CD8-positive, alpha-beta memory T cell (primary cell): ENCODE measurements at regions not wholly inside any gene's neighbourhood (a gene's known extent, or its start where the extent isn't known, plus 50 kb on each side); places are given as distances from the start of the nearest gene placed in this dataset.

Source experiments
- CTCF ChIA-PET: fragments of 350-600 bp; sonication (Branson Sonifier 250); formaldehyde crosslinking; loops from one replicate; lab custom pipeline; 2021; ENCODE audit warnings: antibody characterized with exemption; lab: Charles Lee
- POLR2A ChIA-PET: fragments of 350-600 bp; sonication (Branson Sonifier 250); formaldehyde crosslinking; loops from one replicate; lab custom pipeline; 2021; ENCODE audit warnings: antibody characterized with exemption; lab: Charles Lee
- DNase-seq, 5 donors: peaks; one replicate each; pipeline versions ENCODE4 v3.0.0 to v3.0.0-alpha.2; 2020 to 2022; ENCODE audit warnings: mixed read lengths in 1 of 5
- H3K27ac ChIP-seq: one replicate; pipeline ENCODE4 v1.7.0; 2013; ENCODE audit warnings: low read depth, mild to moderate bottlenecking, low read length, moderate library complexity
- H3K27me3 ChIP-seq: 2 replicates; pipeline ENCODE4 v1.7.0; 2013; ENCODE audit warnings: low read length, mild to moderate bottlenecking; ENCODE audit not compliant: insufficient read depth, poor library complexity, severe bottlenecking
- H3K36me3 ChIP-seq: 2 replicates; pipeline ENCODE4 v1.7.0; 2013; ENCODE audit warnings: mild to moderate bottlenecking, low read length, moderate library complexity; ENCODE audit not compliant: insufficient read depth
- H3K4me1 ChIP-seq: 2 replicates; pipeline ENCODE4 v1.7.0; 2013; ENCODE audit warnings: mild to moderate bottlenecking, low read length, moderate library complexity; ENCODE audit not compliant: insufficient read depth
- H3K4me3 ChIP-seq: 2 replicates; pipeline ENCODE4 v1.7.0; 2013; ENCODE audit warnings: mild to moderate bottlenecking, low read length
- H3K9me3 ChIP-seq: 2 replicates; pipeline ENCODE4 v1.7.0; 2013; ENCODE audit warnings: mild to moderate bottlenecking, low read length
- H3K27ac Mint-ChIP-seq, 8 donors: one replicate each; pipeline ENCODE4 v1.8.0; 2020 to 2021; ENCODE audit warnings: mixed read lengths in 8 of 8, mild to moderate bottlenecking in 6 of 8, inconsistent platforms in 3 of 8, moderate library complexity in 3 of 8
- H3K27me3 Mint-ChIP-seq, 2 donors: one replicate each; pipeline ENCODE4 v1.8.0; 2020 to 2021; ENCODE audit warnings: mixed read lengths in 2 of 2, mild to moderate bottlenecking in 1 of 2, moderate library complexity in 1 of 2
- H3K36me3 Mint-ChIP-seq, 3 donors: one replicate each; pipeline ENCODE4 v1.8.0; 2020 to 2021; ENCODE audit warnings: mixed read lengths in 3 of 3, inconsistent platforms in 1 of 3, mild to moderate bottlenecking in 1 of 3
- H3K4me1 Mint-ChIP-seq, 3 donors: one replicate each; pipeline ENCODE4 v1.8.0; 2020 to 2021; ENCODE audit warnings: mixed read lengths in 3 of 3, inconsistent platforms in 1 of 3, mild to moderate bottlenecking in 1 of 3
- H3K4me3 Mint-ChIP-seq, 7 donors: one replicate each; pipeline ENCODE4 v1.8.0; 2020 to 2021; ENCODE audit warnings: mixed read lengths in 7 of 7, mild to moderate bottlenecking in 6 of 7, moderate library complexity in 4 of 7, inconsistent platforms in 2 of 7
- H3K9me3 Mint-ChIP-seq, 5 donors: one replicate each; pipeline ENCODE4 v1.8.0; 2020 to 2022; ENCODE audit warnings: mixed read lengths in 5 of 5, mild to moderate bottlenecking in 3 of 5, moderate library complexity in 2 of 5, inconsistent platforms in 1 of 5

DNA sequence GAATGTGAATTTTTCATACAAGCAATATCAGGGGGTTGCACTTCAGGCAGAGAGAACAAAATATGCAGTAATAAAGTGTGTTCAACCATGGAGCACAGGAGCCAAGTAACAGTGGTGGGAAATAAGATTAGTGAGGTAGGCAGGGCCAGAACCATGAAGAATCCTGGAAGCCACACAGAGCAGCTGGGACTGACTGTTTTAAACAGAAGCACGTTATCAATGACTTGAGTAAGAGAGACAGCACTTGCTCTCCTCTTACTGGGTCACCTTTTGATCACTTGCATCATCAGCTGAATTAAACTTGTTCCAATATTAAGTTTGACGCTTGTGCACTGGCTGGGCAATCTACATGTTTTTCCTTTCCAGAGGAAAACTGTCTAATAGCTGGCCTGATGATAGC, 238.5 kb downstream of the TBX18 start:
- H3K4me3 Mint-ChIP-seq: no peak overlapping the region
- peaks cover 0 to 9% (median 2%) of the 10 kb centered on the region in 5 donors for H3K9me3 Mint-ChIP-seq
- no peaks in the 10 kb centered on the region for H3K36me3 Mint-ChIP-seq
- Histone ChIP-seq H3K27ac (no peak overlapping the region), H3K27me3 (no peaks in the 10 kb centered on the region), H3K36me3 (no peaks in the 10 kb centered on the region), H3K4me1 (no peaks in the 10 kb centered on the region), H3K9me3 (no peaks in the 10 kb centered on the region), H3K4me3 (no peak overlapping the region)
- DNase-seq: no peak
- H3K27ac Mint-ChIP-seq: no peak overlapping the region
- CTCF ChIA-PET: no interaction called here
- no peaks in the 10 kb centered on the region for H3K4me1 Mint-ChIP-seq
- POLR2A ChIA-PET: no interaction called here
- no peaks in the 10 kb centered on the region for H3K27me3 Mint-ChIP-seq

DNA sequence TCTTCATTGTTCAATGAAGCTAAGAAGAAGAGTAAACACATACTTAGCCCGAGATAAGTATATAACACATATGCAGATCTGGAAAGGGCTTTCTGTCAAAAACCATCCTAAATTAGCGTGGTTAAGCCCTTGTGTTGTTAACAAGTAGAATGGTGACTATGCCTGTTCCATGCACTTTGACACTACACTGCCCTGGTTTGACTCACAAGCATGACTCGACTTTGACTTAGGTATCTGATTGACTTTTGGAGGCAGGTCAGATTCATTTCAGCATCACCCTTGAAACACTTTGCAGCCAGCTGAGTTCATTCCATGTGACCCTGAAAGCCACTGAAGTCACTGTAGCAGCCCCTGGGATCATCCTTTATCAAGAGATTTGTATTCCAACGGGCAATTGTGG, 239.8 kb downstream of the TBX18 start:
- Mint-ChIP-seq H3K27me3 (no peaks in the 10 kb centered on the region), H3K9me3 (peaks cover 0 to 9% (median 0%) of the 10 kb centered on the region in 5 donors), H3K36me3 (no peaks in the 10 kb centered on the region), H3K4me3 (no peak overlapping the region), H3K4me1 (no peaks in the 10 kb centered on the region), H3K27ac (no peak overlapping the region)
- H3K27me3 ChIP-seq: no peaks in the 10 kb centered on the region
- no peaks in the 10 kb centered on the region for H3K9me3 ChIP-seq
- no peak overlapping the region for H3K27ac ChIP-seq
- ChIA-PET CTCF (no interaction called here), POLR2A (no interaction called here)
- H3K4me3 ChIP-seq: no peak overlapping the region
- DNase-seq: no peak
- H3K36me3 ChIP-seq: no peaks in the 10 kb centered on the region
- H3K4me1 ChIP-seq: no peaks in the 10 kb centered on the region

DNA sequence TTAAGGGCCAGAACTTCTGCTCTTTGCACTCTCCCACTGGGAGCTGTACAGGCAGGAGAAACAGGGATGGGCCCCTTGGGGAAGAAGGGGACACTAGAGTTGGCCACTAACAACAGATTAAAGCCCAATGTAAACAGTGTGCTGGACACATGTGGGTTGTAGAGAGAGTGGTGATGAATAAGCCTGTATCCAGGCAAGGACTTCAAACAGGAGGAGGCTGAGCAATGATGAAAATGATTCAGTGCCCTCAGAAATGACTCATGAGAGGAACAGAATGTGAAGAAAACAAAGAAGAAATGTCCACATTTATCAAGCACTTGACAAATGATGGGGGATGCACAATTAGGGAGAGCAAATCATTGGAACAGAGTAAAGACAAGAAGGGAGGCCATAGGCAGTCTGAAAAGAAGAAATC, 242.3 kb downstream of the TBX18 start:
- no peaks in the 10 kb centered on the region for H3K9me3 ChIP-seq
- no peaks in the 10 kb centered on the region for H3K36me3 ChIP-seq
- no peak for DNase-seq
- no peak overlapping the region for H3K4me3 ChIP-seq
- no peak overlapping the region for H3K27ac ChIP-seq
- H3K4me3 Mint-ChIP-seq: no peak overlapping the region
- H3K27ac Mint-ChIP-seq: no peak overlapping the region
- POLR2A ChIA-PET: no interaction called here
- no peaks in the 10 kb centered on the region for H3K36me3 Mint-ChIP-seq
- no peaks in the 10 kb centered on the region for H3K4me1 ChIP-seq
- peaks cover 0 to 9% (median 0%) of the 10 kb centered on the region in 5 donors for H3K9me3 Mint-ChIP-seq
- CTCF ChIA-PET: no interaction called here
- no peaks in the 10 kb centered on the region for H3K27me3 Mint-ChIP-seq
- H3K4me1 Mint-ChIP-seq: no peaks in the 10 kb centered on the region
- H3K27me3 ChIP-seq: no peaks in the 10 kb centered on the region

DNA sequence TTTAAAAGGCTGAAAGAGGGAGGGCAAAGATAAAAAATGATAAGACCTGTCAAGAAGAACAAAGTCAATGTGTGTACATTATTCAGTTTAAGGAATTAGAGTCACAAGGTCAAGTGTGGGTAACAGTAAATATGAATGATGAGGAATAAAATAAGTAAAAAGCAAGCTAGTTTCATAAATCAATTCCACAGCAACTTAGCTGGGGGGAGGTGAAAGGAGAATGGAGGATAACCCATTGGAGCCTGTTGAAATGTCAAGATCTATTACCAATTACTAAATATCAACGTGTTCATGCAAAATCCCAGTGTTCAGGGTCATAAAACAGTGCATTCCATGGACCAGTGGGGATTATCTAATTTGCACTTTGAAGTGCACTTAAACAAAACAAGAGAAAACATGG, 242.9 kb downstream of the TBX18 start:
- Mint-ChIP-seq H3K4me1 (no peaks in the 10 kb centered on the region), H3K36me3 (no peaks in the 10 kb centered on the region), H3K4me3 (no peak overlapping the region), H3K27ac (no peak overlapping the region), H3K27me3 (no peaks in the 10 kb centered on the region), H3K9me3 (peaks cover 0 to 9% (median 0%) of the 10 kb centered on the region in 5 donors)
- no peaks in the 10 kb centered on the region for H3K36me3 ChIP-seq
- H3K9me3 ChIP-seq: no peaks in the 10 kb centered on the region
- no peak for DNase-seq
- ChIA-PET CTCF (no interaction called here), POLR2A (no interaction called here)
- H3K27me3 ChIP-seq: no peaks in the 10 kb centered on the region
- H3K4me3 ChIP-seq: no peak overlapping the region
- H3K4me1 ChIP-seq: no peaks in the 10 kb centered on the region
- no peak overlapping the region for H3K27ac ChIP-seq

DNA sequence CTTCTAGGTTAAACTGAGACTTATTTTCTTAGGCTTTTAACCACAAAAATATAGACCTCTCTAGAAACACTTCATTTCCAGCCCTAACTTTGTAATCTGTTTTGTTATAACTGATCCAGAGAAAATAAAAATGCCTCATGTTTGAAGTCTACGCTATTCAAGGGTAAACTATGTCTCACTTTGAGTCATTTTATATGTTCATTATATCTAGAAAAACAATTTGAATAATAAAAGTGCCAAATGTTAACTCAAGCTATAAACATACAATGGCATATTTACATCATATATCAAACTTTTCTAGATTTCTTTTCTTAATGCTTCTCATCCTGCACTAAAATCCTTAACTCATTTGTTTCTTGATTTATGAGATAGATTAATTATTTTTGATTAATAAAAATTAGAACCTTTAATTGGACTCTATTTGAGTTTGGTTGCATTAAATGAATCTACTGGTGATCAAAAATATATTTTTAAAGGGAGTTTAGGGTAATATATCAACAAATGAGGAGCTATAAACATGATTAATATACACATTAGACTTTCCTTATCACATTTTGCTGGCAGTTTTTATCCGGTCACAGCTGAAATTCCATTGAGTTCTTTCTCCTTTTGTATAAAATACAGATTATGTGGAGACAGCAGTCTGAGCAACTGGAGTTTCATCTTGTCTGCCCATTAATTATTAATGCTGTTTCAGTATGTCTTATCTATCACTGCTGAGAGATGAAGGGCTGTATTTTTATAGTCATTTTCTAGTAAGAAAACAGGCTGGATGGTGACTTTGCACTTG, 246.5 kb downstream of the TBX18 start:
- no peaks in the 10 kb centered on the region for H3K36me3 Mint-ChIP-seq
- H3K36me3 ChIP-seq: no peaks in the 10 kb centered on the region
- H3K4me1 ChIP-seq: no peaks in the 10 kb centered on the region
- POLR2A ChIA-PET: no interaction called here
- peak overlapping the region in 1 of 8 donors; percentile 8 for H3K27ac Mint-ChIP-seq
- H3K4me1 Mint-ChIP-seq: no peaks in the 10 kb centered on the region
- peaks cover 0 to 8% (median 0%) of the 10 kb centered on the region in 5 donors for H3K9me3 Mint-ChIP-seq
- no peaks in the 10 kb centered on the region for H3K27me3 ChIP-seq
- H3K4me3 ChIP-seq: no peak overlapping the region
- no peaks in the 10 kb centered on the region for H3K27me3 Mint-ChIP-seq
- CTCF ChIA-PET: no interaction called here
- no peak overlapping the region for H3K4me3 Mint-ChIP-seq
- no peak for DNase-seq
- no peaks in the 10 kb centered on the region for H3K9me3 ChIP-seq
- no peak overlapping the region for H3K27ac ChIP-seq

DNA sequence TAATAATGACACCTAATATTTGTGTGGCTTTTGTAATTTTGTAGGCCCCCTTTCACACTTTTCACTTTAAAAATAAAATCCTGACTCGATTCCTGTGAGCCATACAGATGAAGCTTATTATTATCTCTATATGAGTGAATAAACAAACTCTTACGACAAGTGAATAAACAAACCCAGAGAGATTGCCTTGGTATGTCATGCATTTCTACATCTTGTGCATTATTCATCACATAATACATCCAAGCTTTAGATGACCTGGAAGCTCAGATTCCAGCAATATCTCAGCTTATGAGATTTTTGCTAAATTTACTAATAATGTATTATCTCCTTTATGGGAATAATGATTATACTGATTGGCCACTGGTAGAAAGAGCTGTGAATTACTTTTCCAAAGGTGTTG, 248.2 kb downstream of the TBX18 start:
- ChIA-PET CTCF (no interaction called here), POLR2A (no interaction called here)

DNA sequence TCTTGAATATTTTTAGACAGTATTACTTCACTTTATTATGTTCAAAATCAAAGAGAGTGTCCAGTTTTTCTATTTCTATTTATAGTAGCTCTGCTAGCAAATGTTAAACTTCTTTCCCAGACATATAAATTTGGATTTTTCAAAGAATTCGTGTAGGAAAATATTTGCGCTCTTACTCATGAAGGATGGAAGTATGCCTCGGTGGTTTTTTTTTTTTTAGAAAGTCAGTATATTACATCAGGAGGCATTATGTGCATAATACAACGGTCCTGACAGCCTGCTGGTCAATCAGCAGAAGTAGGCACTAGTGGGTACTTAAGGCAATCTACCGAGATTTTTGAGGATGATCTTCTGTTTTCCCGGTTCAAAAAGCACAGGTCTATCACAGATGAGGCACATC, 249.3 kb downstream of the TBX18 start:
- DNase-seq: no peak

More for the DNA sequence above, 248.2 kb downstream of the TBX18 start:
- Mint-ChIP-seq H3K36me3 (no peaks in the 10 kb centered on the region), H3K27me3 (no peaks in the 10 kb centered on the region), H3K4me1 (no peaks in the 10 kb centered on the region), H3K9me3 (peaks cover 0 to 8% (median 0%) of the 10 kb centered on the region in 5 donors), H3K4me3 (no peak overlapping the region), H3K27ac (no peak overlapping the region)
- H3K4me1 ChIP-seq: no peaks in the 10 kb centered on the region
- H3K36me3 ChIP-seq: no peaks in the 10 kb centered on the region
- no peak overlapping the region for H3K4me3 ChIP-seq
- H3K9me3 ChIP-seq: no peaks in the 10 kb centered on the region
- H3K27me3 ChIP-seq: no peaks in the 10 kb centered on the region
- no peak for DNase-seq
- no peak overlapping the region for H3K27ac ChIP-seq

DNA sequence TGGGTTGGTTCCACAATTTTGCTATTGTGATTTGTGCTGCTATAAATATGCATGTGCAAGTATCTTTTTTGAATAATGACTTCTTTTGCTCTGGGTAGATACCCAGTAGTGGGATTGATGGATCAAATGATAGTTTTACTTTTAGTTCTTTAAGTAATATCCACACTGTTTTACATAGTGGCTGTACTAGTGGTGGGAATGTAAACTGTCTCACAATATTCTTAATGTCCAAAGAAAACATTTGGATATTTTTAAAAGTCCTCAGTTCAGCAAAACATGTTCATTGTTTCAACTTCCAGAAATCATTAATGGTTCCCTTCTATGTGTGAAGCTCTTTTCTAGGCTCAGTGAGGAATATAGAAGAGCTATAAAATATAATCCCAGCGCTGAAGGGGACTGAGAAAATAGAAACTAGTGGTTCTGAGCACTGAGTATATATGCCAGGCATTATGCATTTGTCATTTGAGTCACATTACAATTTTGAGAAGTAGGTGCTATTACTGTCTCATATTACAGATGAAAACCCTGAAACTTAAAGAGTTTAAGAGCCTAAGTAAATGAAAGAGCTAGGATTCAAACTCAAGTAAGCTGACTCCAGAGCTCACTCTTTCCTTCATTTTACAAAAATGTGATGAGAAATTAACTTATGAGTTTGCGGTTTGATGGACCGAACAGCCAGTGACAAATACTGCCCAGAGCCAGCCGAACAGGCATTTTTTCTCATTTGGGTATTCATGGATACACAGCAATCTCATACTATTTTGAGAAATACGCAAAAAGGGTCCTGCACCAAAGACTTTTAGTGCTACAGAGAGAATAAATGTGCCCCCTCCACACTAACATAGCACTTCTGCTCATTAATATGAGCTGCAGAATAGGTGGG, 250.1 kb downstream of the TBX18 start:
- Histone ChIP-seq H3K9me3 (no peaks in the 10 kb centered on the region), H3K4me1 (no peaks in the 10 kb centered on the region), H3K4me3 (no peak overlapping the region), H3K27ac (no peak overlapping the region), H3K27me3 (no peaks in the 10 kb centered on the region), H3K36me3 (no peaks in the 10 kb centered on the region)
- DNase-seq: no peak
- POLR2A ChIA-PET: no interaction called here
- CTCF ChIA-PET: no interaction called here
- Mint-ChIP-seq H3K27ac (no peak overlapping the region), H3K4me1 (no peaks in the 10 kb centered on the region), H3K27me3 (no peaks in the 10 kb centered on the region), H3K36me3 (no peaks in the 10 kb centered on the region), H3K4me3 (no peak overlapping the region), H3K9me3 (peaks cover 0 to 13% (median 0%) of the 10 kb centered on the region in 5 donors)

More for the DNA sequence above, 249.3 kb downstream of the TBX18 start:
- Histone ChIP-seq H3K27me3 (no peaks in the 10 kb centered on the region), H3K27ac (no peak overlapping the region), H3K9me3 (no peaks in the 10 kb centered on the region), H3K4me1 (no peaks in the 10 kb centered on the region), H3K4me3 (no peak overlapping the region), H3K36me3 (no peaks in the 10 kb centered on the region)
- peaks cover 0 to 12% (median 0%) of the 10 kb centered on the region in 5 donors for H3K9me3 Mint-ChIP-seq
- no peaks in the 10 kb centered on the region for H3K4me1 Mint-ChIP-seq
- CTCF ChIA-PET: no interaction called here
- no peak overlapping the region for H3K4me3 Mint-ChIP-seq
- H3K36me3 Mint-ChIP-seq: no peaks in the 10 kb centered on the region
- no peak overlapping the region for H3K27ac Mint-ChIP-seq
- H3K27me3 Mint-ChIP-seq: no peaks in the 10 kb centered on the region
- POLR2A ChIA-PET: no interaction called here
